Activated CD4-positive, alpha-beta T cell treated with anti-CD3 and anti-CD28 coated beads, Interleukin-10, Interleukin-2, amounts not matched to agents 100 ng/mL and 50 ng/mL, durations not matched to agents 16 hours and 8 hours (primary cell): ENCODE measurements at regions not wholly inside any gene's neighbourhood (a gene's known extent, or its start where the extent isn't known, plus 50 kb on each side); places are given as distances from the start of the nearest gene placed in this dataset.

ENCODE experiments used
- DNase-seq: peaks from one replicate; pipeline ENCODE4 v3.0.0-alpha.2; 2020

- no peak for DNase-seq
Observed at GRCh38 chr9:18357321-18357720, 116.6 kb upstream of the ADAMTSL1 start.

- no peak for DNase-seq
Observed at GRCh38 chr9:18358325-18358724, 115.6 kb upstream of the ADAMTSL1 start.

GRCh38 chr9:18359335-18359734, 114.6 kb upstream of the ADAMTSL1 start:
- DNase-seq, result no peak

GRCh38 chr9:18360005-18360404, 113.9 kb upstream of the ADAMTSL1 start:
- no peak for DNase-seq

- no peak for DNase-seq
Observed at GRCh38 chr9:18361646-18362045, 112.3 kb upstream of the ADAMTSL1 start.

- no peak for DNase-seq
Observed at GRCh38 chr9:18362166-18362565, 111.8 kb upstream of the ADAMTSL1 start.

GRCh38 chr9:18362901-18363685, 110.9 kb upstream of the ADAMTSL1 start:
- DNase-seq, result no peak

- DNase-seq, result no peak
Observed at GRCh38 chr9:18365651-18366050, 108.3 kb upstream of the ADAMTSL1 start.

GRCh38 chr9:18366184-18366583, 107.8 kb upstream of the ADAMTSL1 start:
- no peak for DNase-seq

GRCh38 chr9:18368206-18368605, 105.7 kb upstream of the ADAMTSL1 start:
- DNase-seq, result no peak

- no peak for DNase-seq
Observed at GRCh38 chr9:18371141-18371540, 102.8 kb upstream of the ADAMTSL1 start.

GRCh38 chr9:18371621-18372020, 102.3 kb upstream of the ADAMTSL1 start:
- no peak for DNase-seq

GRCh38 chr9:18379073-18379811, 94.7 kb upstream of the ADAMTSL1 start:
- DNase-seq, result no peak

GRCh38 chr9:18382243-18382642, 91.7 kb upstream of the ADAMTSL1 start:
- no peak for DNase-seq

- DNase-seq, result no peak
Observed at GRCh38 chr9:18384066-18384465, 89.9 kb upstream of the ADAMTSL1 start.

GRCh38 chr9:18385696-18386490, 88.1 kb upstream of the ADAMTSL1 start:
- no peak for DNase-seq

- no peak for DNase-seq
Observed at GRCh38 chr9:18390393-18390792, 83.6 kb upstream of the ADAMTSL1 start.

- DNase-seq, result no peak
Observed at GRCh38 chr9:18393340-18394130, 80.4 kb upstream of the ADAMTSL1 start.

- no peak for DNase-seq
Observed at GRCh38 chr9:18394847-18395351, 79.1 kb upstream of the ADAMTSL1 start.

- DNase-seq, result no peak
Observed at GRCh38 chr9:18396102-18396728, 77.7 kb upstream of the ADAMTSL1 start.

- DNase-seq, result no peak
Observed at GRCh38 chr9:18397076-18397475, 76.9 kb upstream of the ADAMTSL1 start.

- DNase-seq, result no peak
Observed at GRCh38 chr9:18398038-18398437, 75.9 kb upstream of the ADAMTSL1 start.
